HG03460 (cell line): ENCODE measurements at regions not wholly inside any gene's neighbourhood (a gene's known extent, or its start where the extent isn't known, plus 50 kb on each side); places are given as distances from the start of the nearest gene placed in this dataset.

Experiments used
- ATAC-seq: cut with Tn5 transposase; IDR thresholded peaks from one replicate; pipeline ENCODE4 v1.9.1; 2021; ENCODE audit not compliant: unreplicated experiment

GRCh38 chr15:38692789-38693062 lies 128.1 kb upstream of the RASGRP1 start:
- ATAC-seq: no peak

DNA sequence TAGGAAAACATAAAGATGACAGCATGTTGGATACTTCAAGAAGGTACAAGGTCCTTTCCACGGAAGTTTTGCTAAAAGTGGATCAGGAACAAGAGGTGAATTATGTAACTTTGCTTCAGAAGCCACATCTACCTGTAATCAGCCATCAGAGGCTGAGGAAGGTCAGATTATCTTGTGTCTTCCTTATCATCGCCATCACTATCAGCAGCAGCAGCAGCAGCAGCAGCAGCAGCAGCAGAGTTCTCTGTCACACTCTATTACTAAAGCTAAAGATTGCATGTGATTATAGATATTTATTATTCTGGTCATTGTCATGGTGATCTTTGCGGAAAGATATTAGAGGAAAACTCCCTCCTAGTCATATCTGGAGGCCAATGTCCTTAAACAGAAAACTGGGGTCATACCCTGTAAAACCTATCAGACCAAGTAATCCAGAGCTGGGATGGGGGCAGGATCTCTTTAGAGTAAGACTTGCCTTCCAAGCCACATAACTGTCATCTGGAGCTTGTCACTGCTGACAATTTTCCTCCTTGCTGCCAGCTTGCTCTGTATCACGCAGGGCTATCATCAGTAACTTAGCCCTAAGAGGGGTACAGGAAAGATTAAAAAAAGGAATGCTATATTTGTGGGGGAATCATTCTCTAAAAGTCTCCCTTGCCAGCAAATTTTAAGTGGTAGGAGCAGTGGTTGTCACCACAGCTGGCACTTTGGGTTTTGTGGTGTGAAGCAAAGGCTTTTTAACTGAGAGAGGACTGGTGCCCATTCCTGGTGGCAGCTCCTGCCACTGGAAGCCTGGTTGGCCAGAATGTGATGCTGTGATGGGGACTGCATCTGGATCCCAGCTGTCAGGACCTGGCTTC lies 130.9 kb upstream of the RASGRP1 start:
- ATAC-seq: no peak

DNA sequence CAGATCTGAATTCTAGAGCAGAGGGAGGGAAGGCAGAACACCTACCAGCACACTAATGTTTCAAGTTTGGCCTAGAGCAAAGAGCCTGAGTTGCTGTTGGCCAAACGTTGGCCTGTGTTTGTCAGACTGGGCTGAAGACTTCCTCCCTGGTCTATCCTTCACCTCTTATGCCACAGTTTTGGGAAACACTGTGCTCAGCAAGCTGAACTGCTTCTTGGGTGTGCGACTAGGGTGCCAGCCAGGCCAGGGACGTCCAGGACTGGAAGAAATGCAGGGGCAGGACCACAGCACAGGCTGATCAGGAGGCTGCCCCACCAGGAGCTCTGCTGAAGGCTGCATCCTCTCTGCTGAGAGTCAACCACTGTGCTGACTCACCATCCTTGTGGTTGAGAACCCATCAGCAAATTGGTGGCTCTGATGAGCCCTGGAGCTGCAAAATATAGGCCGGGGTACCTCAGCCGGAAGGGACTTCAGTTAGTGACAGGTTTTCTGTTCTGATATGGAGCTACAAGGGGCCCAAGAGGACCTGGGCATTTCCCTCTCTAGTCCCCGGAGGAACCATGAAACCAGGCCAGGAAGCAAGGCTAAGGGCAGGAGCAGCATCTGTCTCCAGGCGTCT lies 131.6 kb upstream of the RASGRP1 start:
- peak; percentile 70 for ATAC-seq

DNA sequence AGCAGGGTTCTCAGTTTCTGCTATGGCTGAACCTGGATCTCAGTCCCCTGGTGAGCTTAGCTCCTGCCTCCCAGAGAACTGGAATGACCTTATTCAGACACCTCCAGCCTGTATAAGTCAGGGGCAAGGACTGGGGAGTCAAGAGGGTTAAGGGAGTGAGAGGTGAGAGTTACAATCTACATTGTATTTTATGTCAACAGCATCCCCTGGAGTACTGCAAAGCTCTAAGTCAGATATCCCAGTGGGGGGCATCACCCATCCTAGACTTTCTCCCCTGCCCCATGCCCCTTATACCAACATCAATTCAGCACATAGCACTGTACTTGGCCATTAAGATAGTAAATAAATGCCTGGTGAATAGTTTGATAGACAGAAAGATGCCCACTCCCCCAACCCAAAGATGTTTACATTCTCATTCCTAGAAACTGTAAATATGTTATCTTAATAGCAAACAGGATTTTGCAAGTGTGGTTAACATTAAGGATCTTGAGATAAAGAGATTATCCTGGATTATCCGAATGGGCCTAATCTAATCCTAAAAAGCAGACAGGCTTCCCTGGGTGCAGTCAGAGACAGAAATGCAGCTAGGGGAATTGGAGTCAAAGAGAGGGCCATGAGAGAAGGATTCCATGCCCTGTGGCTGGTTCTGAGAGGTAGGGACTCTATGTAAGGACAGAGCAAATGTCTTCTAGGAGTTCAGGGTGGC lies 132.3 kb upstream of the RASGRP1 start:
- no peak for ATAC-seq

GRCh38 chr15:38698254-38698653 lies 133.6 kb upstream of the RASGRP1 start:
- ATAC-seq: no peak

- ATAC-seq: peak; percentile 63
These were observed 135.1 kb upstream of the RASGRP1 start for GRCh38 chr15:38699633-38700230.

DNA sequence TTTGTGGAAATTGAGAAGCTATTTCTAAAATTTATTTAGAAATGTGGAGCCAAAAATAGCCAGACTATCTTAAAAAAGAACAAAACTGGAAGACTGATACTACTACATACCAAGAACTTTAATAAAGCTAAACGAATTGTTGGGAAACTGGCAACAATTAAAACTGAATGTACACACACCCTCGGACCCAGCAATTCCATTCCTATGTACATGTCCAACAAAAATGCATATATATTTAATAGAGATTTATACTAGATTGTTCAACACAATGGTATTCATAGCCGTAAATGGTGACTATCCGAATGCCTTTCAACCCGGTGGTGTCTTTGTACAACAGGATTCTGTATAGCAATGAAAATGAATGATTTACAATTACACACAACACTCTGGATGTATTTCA lies 136.5 kb upstream of the RASGRP1 start:
- ATAC-seq: no peak

DNA sequence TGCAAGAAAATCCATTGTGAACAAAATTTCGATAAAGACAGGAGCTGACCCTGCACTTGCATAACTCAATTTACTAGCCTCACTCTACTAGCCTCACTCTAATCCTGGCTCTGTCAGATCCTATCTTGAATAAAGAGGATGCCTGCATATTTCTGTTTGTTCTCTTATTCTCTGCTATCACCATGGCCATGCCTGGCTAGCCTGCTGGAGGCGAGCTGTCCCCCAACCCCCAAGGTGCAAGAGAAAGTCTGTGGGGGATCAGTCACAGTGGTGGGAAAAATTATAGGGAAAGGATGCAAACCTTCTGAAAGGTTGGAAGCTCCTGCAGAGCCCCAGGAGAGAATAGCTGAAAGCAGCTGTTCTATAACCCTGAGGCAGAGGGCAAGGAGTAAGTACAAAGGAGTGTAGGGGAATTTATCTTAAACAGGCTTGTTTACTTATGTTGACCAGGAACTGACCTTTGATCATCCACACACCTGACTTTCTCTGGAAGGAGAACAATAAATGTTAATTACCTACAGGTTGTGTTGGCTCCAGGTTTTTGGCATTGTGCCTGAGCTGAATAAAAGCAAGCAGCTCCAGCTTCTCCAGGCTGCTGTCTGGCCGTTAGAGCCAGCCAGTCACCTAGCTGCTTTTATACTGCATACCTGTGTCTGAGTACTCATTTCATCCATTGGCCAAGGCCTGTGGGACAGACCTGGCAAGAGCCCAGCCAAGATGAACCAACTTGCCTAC lies 137.7 kb upstream of the RASGRP1 start:
- ATAC-seq: no peak

- ATAC-seq: no peak
These were observed 141.0 kb upstream of the RASGRP1 start for GRCh38 chr15:38705436-38706219.

DNA sequence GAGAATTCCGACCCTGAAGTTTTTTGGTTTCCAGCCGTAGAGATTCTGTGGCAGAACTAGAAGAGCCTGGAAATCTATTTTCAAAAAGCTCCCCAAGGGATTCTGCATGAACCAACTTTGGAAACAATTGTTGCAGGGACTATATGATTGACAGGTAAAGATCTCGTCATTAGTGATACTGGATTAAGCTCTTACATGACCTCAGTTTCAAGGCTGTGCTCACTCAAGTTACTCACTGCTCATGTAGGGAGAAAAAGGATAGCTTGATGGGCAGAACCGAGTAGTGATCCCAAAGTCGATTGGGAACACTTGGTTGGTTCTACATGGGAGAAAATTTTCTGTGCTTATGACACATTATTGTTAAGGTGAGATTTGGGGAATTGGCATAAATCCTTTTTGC lies 142.3 kb upstream of the RASGRP1 start:
- no peak for ATAC-seq

- peak; percentile 77 for ATAC-seq
These were observed 143.4 kb upstream of the RASGRP1 start for GRCh38 chr15:38707802-38708671.

DNA sequence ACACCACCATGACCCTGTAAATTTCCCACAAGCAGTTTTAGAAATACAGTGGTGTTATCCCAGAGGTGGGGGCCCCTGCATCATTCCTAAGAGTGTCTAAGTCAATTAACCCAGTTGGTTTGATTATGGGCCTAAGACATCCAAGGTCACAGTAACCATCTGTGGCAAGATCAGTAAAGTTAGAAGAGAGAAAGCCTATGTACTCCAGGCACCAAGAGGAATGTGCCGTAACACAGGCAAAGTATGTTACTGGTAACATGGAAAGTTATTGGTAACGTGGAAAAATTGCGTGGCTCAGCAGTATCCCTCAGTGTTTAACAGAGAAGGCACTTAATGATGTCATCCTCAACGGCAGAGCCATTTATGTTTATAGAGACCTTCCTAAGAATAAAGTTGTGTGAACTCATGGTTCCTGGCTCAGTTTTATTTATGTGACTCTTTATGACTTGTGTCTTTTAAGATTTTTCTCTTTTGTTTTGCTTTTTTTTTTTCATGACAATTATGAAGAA lies 144.1 kb upstream of the RASGRP1 start:
- no peak for ATAC-seq

GRCh38 chr15:38709196-38709595 lies 144.6 kb upstream of the RASGRP1 start:
- no peak for ATAC-seq

DNA sequence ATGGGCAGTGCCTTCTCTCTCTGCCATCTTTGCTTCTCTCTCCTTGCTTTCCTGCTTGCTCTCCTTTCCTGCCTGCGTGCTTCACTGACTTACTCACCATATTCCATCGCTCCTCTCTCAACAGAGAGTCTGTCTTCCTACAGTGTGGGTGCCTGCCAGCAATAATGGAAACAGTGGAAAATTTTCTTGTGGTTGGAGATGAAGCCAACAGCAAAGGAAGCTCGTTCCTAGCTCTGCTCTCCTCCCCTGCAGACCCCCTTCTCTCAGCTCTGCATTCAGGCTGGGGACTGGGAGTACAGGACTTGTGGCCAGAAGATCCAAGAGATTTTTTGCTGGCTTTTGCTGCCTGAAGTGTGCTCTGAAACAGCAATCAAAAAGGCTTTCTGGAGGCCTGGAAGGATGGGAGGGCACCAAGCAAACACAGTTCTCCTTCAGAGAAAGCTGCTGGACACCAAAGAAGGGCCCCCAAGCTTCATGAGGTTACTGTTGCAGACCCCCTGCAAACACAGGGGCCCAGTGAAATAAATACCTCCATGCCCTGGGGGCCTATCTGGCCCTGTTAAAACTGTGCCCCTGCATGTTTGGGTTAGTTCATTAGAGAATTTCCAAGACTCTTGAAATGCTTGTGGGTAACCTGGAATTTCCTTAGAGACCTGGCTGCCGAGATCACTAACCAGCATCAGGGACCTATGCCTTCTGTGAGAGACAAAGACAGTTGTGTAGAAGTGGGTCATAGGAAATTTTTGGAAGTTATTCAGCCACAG lies 149.9 kb upstream of the RASGRP1 start:
- no peak for ATAC-seq

DNA sequence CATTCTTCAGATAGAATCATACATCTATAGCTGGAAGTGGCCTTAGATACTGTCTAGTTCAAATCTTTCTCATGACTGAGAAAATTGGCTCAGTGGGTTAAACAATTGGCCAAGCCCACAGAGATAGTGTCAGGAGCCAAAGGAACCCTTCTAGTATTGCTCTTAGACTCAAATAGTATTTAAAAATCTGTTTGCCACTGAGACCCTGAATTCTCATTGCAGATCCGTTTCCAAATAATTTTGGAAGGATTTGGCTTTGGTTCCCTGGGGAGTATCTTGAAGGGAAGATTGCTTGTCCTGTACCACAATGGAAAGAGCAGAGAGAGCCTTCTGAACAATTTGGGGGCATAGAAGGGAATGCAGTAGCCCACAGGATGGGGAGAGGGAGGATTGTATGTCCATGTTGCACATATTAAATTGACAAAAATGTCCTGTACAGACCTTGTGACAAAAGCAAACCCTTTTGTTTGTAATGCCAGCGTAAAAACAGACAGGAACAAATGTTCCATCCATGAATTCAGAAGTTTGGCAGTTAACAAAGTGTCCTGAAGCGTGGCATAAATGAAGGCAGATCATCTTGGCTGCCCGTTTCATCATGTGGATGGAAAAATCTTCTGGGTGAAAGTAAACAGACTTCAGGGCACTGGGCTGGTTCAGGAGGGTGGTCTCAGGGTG lies 156.4 kb upstream of the RASGRP1 start:
- ATAC-seq: no peak

DNA sequence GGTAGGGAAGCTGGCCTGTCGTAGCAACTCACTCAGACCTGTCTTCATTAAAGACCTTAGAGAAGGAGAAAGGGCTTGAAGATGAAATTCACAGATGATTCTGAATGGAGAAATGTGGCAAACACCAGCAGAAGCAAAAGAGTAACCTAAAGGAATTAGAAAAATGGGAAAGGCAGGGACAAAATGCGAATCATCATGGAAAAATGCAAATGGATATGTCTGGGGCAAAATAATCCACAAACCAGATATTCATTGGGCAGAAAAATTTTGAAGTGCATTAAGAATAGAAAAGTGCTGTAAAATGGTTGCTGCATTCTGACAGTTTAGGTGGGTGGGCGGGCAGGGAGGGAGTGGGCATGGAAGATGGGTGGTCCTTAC lies 156.9 kb upstream of the RASGRP1 start:
- ATAC-seq: no peak

GRCh38 chr15:38722236-38722635 lies 157.6 kb upstream of the RASGRP1 start:
- ATAC-seq: no peak

DNA sequence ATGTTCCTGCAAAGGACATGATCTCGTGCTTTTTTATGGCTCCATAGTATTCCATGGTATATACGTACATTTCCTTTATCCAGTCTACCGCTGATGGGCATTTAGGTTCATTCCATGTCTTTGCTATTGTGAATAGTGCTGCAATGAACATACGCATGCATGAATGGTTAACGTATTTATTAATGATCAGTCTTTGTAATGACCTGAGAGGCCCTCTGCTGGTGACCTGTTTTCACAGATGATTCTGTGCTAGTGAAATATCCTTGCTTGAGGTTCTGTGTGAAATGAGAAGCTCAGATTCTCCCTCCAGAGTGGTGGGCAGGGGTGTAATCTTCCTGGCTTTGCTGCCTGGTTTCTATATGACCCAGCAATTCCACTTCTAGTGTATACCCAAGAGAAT lies 160.2 kb upstream of the RASGRP1 start:
- ATAC-seq: no peak
